Fibroblast of lung (primary cell): ENCODE measurements at regions not wholly inside any gene's neighbourhood (a gene's known extent, or its start where the extent isn't known, plus 50 kb on each side); places are given as distances from the start of the nearest gene placed in this dataset.

Experiments
- DNase-seq, 2 donors: peaks; one replicate each; pipeline versions ENCODE4 v3.0.0 to v3.0.0-alpha.2; 2010; ENCODE audit warnings: low read depth in 2 of 2
- H2AFZ ChIP-seq: 2 replicates; pipeline ENCODE4 v1.5.1; 2012; ENCODE audit warnings: low read length, control low read depth, inconsistent platforms
- H3K27ac ChIP-seq: 2 replicates; pipeline ENCODE4 v1.5.1; 2011; ENCODE audit warnings: low read length, control low read depth; ENCODE audit not compliant: insufficient read depth
- H3K27me3 ChIP-seq: 2 replicates; pipeline ENCODE4 v1.5.1; 2011; ENCODE audit warnings: mild to moderate bottlenecking, low read length; ENCODE audit not compliant: control insufficient read depth, insufficient read depth
- H3K36me3 ChIP-seq: 2 replicates; pipeline ENCODE4 v1.5.1; 2011; ENCODE audit warnings: low read length; ENCODE audit not compliant: control insufficient read depth, insufficient read depth
- H3K4me1 ChIP-seq: 2 replicates; pipeline ENCODE4 v1.5.1; 2011; ENCODE audit warnings: low read length; ENCODE audit not compliant: control insufficient read depth, insufficient read depth; ENCODE audit errors: extremely low read depth
- H3K4me2 ChIP-seq: 2 replicates; pipeline ENCODE4 v1.5.1; 2011; ENCODE audit warnings: low read length, control low read depth; ENCODE audit not compliant: insufficient read depth; ENCODE audit errors: extremely low read depth
- H3K4me3 ChIP-seq, 4 experiments: fragments of 200-600 bp in 1 of 4; sonication (generic) in 1 of 4; replicated peaks in 1 of 4; 2 replicates each; pipeline ENCODE4 v1.5.1; 2011 to 2016; ENCODE audit warnings: low read length in 4 of 4, low read depth in 3 of 4, mild to moderate bottlenecking in 3 of 4, control low read depth in 2 of 4, inconsistent platforms in 1 of 4, mixed read lengths in 1 of 4; ENCODE audit not compliant: insufficient read depth in 1 of 4; ENCODE audit errors: control extremely low read depth in 1 of 4
- H3K79me2 ChIP-seq: 2 replicates; pipeline ENCODE4 v1.5.1; 2012; ENCODE audit warnings: mild to moderate bottlenecking, low read length, inconsistent platforms; ENCODE audit not compliant: control insufficient read depth, insufficient read depth
- H3K9ac ChIP-seq: 2 replicates; pipeline ENCODE4 v1.5.1; 2011; ENCODE audit warnings: mild to moderate bottlenecking, low read length, control low read depth; ENCODE audit not compliant: insufficient read depth
- H3K9me3 ChIP-seq: 2 replicates; pipeline ENCODE4 v1.5.1; 2012; ENCODE audit warnings: low read depth, low read length; ENCODE audit not compliant: control insufficient read depth, insufficient read depth
- H4K20me1 ChIP-seq: 2 replicates; pipeline ENCODE4 v1.5.1; 2011; ENCODE audit warnings: low read length; ENCODE audit not compliant: control insufficient read depth, insufficient read depth; ENCODE audit errors: extremely low read depth
- EZH2 ChIP-seq: IDR thresholded peaks from 2 replicates; pipeline ENCODE4 v1.5.1; 2012; ENCODE audit warnings: low read length, control low read depth, mild to moderate bottlenecking; ENCODE audit errors: missing control alignments
- TF ChIP-seq, protein P1 (sequence below), 2 donors: IDR thresholded peaks in 1 of 2; conservative IDR thresholded peaks in 1 of 2; 1 replicate in 1 of 2; 2 replicates in 1 of 2; pipeline ENCODE4 v1.5.1; 2011 to 2012; ENCODE audit warnings: low read length in 2 of 2, control low read depth in 1 of 2, inconsistent platforms in 1 of 2, low read depth in 1 of 2, mild to moderate bottlenecking in 1 of 2

DNA sequence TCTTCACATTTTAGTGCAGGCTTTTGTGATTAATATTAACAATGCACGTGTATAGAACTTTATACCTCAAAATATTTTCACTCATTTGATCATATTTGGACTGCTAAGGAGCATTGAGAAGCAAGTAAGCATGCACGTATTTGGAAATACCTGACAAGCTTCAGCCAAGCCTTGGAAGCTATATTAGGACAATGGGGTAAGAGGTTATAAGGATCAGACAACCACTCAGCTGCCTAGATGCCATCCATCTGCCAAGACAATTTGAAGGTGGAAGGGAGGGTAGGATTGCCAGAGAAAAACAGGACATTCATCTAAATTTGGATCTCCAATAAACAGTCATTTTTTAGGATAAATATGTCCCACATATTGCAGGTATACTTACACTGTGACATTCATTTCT lies 394.9 kb upstream of the CFAP20DC start:
- Histone ChIP-seq H2AFZ (no peak overlapping the region), H4K20me1 (no peaks in the 10 kb centered on the region), H3K4me1 (no peaks in the 10 kb centered on the region), H3K36me3 (no peaks in the 10 kb centered on the region), H3K9me3 (no peaks in the 10 kb centered on the region), H3K4me3 (no peak overlapping the region), H3K27ac (no peak overlapping the region), H3K27me3 (no peaks in the 10 kb centered on the region), H3K79me2 (no peaks in the 10 kb centered on the region), H3K9ac (no peak overlapping the region), H3K4me2 (no peak overlapping the region)
- TF ChIP-seq, protein P1, sequence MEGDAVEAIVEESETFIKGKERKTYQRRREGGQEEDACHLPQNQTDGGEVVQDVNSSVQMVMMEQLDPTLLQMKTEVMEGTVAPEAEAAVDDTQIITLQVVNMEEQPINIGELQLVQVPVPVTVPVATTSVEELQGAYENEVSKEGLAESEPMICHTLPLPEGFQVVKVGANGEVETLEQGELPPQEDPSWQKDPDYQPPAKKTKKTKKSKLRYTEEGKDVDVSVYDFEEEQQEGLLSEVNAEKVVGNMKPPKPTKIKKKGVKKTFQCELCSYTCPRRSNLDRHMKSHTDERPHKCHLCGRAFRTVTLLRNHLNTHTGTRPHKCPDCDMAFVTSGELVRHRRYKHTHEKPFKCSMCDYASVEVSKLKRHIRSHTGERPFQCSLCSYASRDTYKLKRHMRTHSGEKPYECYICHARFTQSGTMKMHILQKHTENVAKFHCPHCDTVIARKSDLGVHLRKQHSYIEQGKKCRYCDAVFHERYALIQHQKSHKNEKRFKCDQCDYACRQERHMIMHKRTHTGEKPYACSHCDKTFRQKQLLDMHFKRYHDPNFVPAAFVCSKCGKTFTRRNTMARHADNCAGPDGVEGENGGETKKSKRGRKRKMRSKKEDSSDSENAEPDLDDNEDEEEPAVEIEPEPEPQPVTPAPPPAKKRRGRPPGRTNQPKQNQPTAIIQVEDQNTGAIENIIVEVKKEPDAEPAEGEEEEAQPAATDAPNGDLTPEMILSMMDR (conservative IDR thresholded peaks at IDR 0.05 in 1 of 2, IDR thresholded peaks at IDR 0.05 in 1 of 2; ENCODE audit: low read depth in 1 of 2, low read length in 2 of 2): no peak
- TF ChIP-seq EZH2: no peak
- DNase-seq: no peak

DNA sequence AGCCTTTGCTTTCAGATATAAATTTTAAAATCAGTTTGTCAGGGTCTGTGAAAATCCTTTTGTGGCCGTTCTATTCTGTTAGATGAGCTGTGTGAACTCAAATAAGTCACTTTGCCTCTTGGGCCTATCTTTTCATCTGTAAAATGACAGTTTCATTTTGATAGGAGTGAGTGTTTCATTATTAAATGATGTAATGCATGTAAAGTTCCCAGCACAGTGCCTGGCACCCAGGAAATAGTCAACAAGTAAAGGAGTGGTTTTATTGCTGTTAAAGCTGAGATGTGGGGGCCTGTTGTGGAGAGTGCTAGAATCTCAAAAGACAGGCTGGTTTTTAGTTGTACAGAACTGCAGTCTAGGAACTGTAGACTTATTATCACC lies 394.5 kb upstream of the CFAP20DC start:
- no peak for TF ChIP-seq EZH2
- TF ChIP-seq, protein P1 (conservative IDR thresholded peaks at IDR 0.05 in 1 of 2, IDR thresholded peaks at IDR 0.05 in 1 of 2; ENCODE audit: low read depth in 1 of 2, low read length in 2 of 2): no peak
- Histone ChIP-seq H3K4me1 (no peaks in the 10 kb centered on the region), H3K9ac (no peak overlapping the region), H2AFZ (no peak overlapping the region), H3K79me2 (no peaks in the 10 kb centered on the region), H3K27ac (no peak overlapping the region), H3K36me3 (no peaks in the 10 kb centered on the region), H3K4me3 (no peak overlapping the region), H3K4me2 (no peak overlapping the region), H3K27me3 (no peaks in the 10 kb centered on the region), H3K9me3 (no peaks in the 10 kb centered on the region), H4K20me1 (no peaks in the 10 kb centered on the region)
- no peak for DNase-seq

DNA sequence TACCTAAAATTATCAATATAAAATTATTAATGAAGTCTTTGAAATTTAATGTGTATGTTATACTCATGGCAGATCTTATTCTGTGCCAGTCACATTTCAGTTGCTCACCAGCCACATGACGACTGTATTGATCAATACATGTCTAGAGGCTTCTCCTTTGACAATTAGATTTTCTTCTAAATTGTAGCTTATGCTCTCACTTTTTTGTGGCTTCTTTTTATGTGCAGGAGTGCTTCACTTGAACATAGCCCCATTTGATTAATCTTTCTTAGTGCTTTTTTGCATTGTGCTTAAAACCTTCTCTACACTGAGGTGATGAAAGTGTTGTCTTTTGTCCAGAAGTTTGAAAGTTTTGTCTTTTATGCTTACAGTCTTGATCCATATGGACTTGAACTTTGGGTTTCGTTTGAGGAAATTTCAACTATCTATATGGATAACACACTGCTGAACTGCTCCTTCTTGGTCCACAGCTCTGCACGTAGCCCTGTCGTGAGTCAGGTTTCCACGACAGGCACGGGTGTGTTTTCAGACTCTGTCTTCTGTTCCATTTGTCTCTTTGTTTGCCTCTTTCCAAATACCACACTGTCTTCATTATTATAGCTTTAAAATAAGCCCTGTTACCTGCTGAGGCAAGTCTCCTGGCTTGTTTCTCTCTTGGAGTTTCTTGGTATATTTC lies 393.9 kb upstream of the CFAP20DC start:
- H3K4me3 ChIP-seq: no peak overlapping the region
- H3K27me3 ChIP-seq: no peaks in the 10 kb centered on the region
- H3K9me3 ChIP-seq: no peaks in the 10 kb centered on the region
- no peak overlapping the region for H3K9ac ChIP-seq
- H3K36me3 ChIP-seq: no peaks in the 10 kb centered on the region
- no peaks in the 10 kb centered on the region for H3K4me1 ChIP-seq
- no peak for DNase-seq
- no peak for TF ChIP-seq EZH2
- TF ChIP-seq, protein P1 (conservative IDR thresholded peaks at IDR 0.05 in 1 of 2, IDR thresholded peaks at IDR 0.05 in 1 of 2; ENCODE audit: low read depth in 1 of 2, low read length in 2 of 2): no peak
- H4K20me1 ChIP-seq: no peaks in the 10 kb centered on the region
- no peak overlapping the region for H2AFZ ChIP-seq
- H3K27ac ChIP-seq: no peak overlapping the region
- H3K4me2 ChIP-seq: no peak overlapping the region
- H3K79me2 ChIP-seq: no peaks in the 10 kb centered on the region
